ENCODE measurements at regions not wholly inside any gene's neighbourhood (a gene's known extent, or its start where the extent isn't known, plus 50 kb on each side); places are given as distances from the start of the nearest gene placed in this dataset.

GRCh38 chr5:10125116-10125515 lies 124.6 kb downstream of the ATPSCKMT start:
- TF ChIP-seq MAX (IDR thresholded peaks at IDR 0.05; ENCODE audit: low read depth, low read length) (no peak), CTCF (IDR thresholded peaks at IDR 0.05; ENCODE audit: low read depth, low read length) (no peak), POLR2A (IDR thresholded peaks at IDR 0.05; ENCODE audit: extremely low read depth, insufficient read length) (no peak), MYC (IDR thresholded peaks at IDR 0.05; ENCODE audit: low read depth, low read length) (no peak)

Data from NB4 (cell line).